Ascending aorta (tissue), 2 donors: ENCODE measurements at regions not wholly inside any gene's neighbourhood (a gene's known extent, or its start where the extent isn't known, plus 50 kb on each side); places are given as distances from the start of the nearest gene placed in this dataset.

Experiments
- DNase-seq, 2 donors: peaks; one replicate each; pipeline ENCODE4 v3.0.0-alpha.2; 2019; ENCODE audit warnings: low spot score in 2 of 2
- H3K27ac ChIP-seq, 2 donors: fragments of 200-600 bp; sonication (generic); one replicate each; pipeline ENCODE4 v1.5.1; 2016 to 2017; ENCODE audit warnings: mild to moderate bottlenecking in 1 of 2
- H3K27me3 ChIP-seq: fragments of 200-600 bp; sonication (generic); one replicate; pipeline ENCODE4 v1.5.1; 2017
- H3K36me3 ChIP-seq, 2 donors: fragments of 200-600 bp; sonication (generic); one replicate each; pipeline ENCODE4 v1.5.1; 2016
- H3K4me1 ChIP-seq, 2 donors: fragments of 200-600 bp; sonication (generic); one replicate each; pipeline ENCODE4 v1.5.1; 2016 to 2017; ENCODE audit warnings: mild to moderate bottlenecking in 1 of 2
- H3K4me3 ChIP-seq, 2 donors: fragments of 200-600 bp; sonication (generic); one replicate each; pipeline ENCODE4 v1.5.1; 2016 to 2017; ENCODE audit warnings: mild to moderate bottlenecking in 1 of 2
- H3K9me3 ChIP-seq, 2 donors: fragments of 200-600 bp; sonication (generic); one replicate each; pipeline ENCODE4 v1.5.1; 2016
- intact Hi-C: fragments of 100-400 bp; cut with DNase I; formaldehyde crosslinking; loops from one replicate; pipeline ENCODE4 v1.15.1; 2023
- TF ChIP-seq, protein P1 (sequence below), 3 experiments: fragments of 200-600 bp in 2 of 3; fragments of 450-650 bp in 1 of 3; sonication (generic) in 2 of 3; IDR thresholded peaks; one replicate each; pipeline ENCODE4 v1.5.1; 2016 to 2019; ENCODE audit warnings: antibody characterized with exemption in 3 of 3, mild to moderate bottlenecking in 1 of 3, moderate library complexity in 1 of 3

DNA sequence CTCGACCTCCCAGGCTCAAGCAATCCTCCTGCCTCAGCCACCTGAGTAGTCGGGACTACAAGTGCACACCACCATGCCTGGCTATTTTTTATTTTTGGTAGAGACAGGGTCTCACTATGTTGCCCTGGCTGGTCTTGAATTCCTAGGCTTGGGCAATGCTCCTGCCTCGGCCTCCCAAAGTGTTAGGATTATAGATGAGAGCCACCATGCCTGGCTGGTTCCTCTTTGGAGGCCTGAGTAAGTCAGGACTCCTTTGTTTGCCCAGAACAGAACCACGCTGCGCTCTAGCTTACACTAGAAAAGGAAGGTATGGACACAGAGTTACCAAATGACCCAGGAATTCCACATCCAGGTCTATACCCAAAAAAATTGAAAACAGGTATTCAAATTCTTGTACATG is 135.9 kb upstream of the SLC1A4 start:
- Histone ChIP-seq H3K36me3 (no peaks in the 10 kb centered on the region), H3K27ac (no peak overlapping the region)
- intact Hi-C loops: no loop called here

DNA sequence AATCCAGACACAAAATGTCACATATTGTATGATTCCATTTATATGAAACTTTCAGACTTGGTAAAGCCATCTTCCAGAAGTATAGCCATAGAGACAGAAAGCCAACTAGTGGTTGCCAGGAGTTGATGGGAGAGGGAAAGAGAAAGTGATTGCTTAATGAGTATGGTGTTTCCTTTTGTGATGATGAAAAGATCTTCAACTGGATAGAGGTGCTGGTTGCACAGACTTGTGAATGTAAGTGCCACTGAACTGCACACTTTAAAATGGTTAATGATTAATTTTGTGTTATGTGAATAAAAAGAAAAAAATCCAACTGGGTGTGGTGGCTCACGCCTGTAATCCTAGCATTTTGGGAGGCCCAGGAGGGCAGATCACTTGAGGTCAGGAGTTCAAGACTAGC is 135.3 kb upstream of the SLC1A4 start:
- no peak overlapping the region for H3K27ac ChIP-seq
- no peaks in the 10 kb centered on the region for H3K27me3 ChIP-seq
- no peaks in the 10 kb centered on the region for H3K36me3 ChIP-seq
- intact Hi-C loops: no loop called here
- TF ChIP-seq, protein P1, sequence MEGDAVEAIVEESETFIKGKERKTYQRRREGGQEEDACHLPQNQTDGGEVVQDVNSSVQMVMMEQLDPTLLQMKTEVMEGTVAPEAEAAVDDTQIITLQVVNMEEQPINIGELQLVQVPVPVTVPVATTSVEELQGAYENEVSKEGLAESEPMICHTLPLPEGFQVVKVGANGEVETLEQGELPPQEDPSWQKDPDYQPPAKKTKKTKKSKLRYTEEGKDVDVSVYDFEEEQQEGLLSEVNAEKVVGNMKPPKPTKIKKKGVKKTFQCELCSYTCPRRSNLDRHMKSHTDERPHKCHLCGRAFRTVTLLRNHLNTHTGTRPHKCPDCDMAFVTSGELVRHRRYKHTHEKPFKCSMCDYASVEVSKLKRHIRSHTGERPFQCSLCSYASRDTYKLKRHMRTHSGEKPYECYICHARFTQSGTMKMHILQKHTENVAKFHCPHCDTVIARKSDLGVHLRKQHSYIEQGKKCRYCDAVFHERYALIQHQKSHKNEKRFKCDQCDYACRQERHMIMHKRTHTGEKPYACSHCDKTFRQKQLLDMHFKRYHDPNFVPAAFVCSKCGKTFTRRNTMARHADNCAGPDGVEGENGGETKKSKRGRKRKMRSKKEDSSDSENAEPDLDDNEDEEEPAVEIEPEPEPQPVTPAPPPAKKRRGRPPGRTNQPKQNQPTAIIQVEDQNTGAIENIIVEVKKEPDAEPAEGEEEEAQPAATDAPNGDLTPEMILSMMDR (IDR thresholded peaks at IDR 0.05): no peak
- no peaks in the 10 kb centered on the region for H3K9me3 ChIP-seq
- H3K4me1 ChIP-seq: peaks cover 11 to 22% of the 10 kb centered on the region in 2 donors
- no peak overlapping the region for H3K4me3 ChIP-seq
- DNase-seq: no peak

More for the DNA sequence above, 135.9 kb upstream of the SLC1A4 start:
- no peak for DNase-seq
- Histone ChIP-seq H3K4me1 (peaks cover 7 to 16% of the 10 kb centered on the region in 2 donors), H3K9me3 (no peaks in the 10 kb centered on the region), H3K27me3 (no peaks in the 10 kb centered on the region), H3K4me3 (no peak overlapping the region)
- TF ChIP-seq, protein P1 (IDR thresholded peaks at IDR 0.05): no peak

DNA sequence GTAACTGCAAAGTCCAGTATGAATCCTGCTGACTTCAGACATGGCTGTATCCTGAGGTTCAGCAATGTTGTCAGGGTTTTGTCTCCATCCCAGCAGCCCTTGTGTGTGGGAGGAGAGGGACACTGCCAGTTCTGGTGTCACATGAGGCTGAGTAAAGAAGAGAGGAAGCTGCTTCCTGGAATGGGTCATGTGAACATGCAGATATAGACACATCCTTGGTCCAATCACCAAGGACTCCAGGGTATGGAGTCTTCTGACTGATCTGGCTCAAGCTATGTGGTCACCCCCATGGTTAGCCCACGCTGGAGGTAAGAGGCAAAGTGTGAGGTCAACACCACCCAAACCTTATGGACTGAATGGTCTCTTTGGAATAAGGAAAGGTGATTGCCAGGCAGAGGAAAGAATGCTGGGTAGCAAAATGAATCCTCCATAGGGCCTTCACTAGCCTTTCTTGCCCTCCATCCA is 134.4 kb upstream of the SLC1A4 start:
- intact Hi-C loops: no loop called here

DNA sequence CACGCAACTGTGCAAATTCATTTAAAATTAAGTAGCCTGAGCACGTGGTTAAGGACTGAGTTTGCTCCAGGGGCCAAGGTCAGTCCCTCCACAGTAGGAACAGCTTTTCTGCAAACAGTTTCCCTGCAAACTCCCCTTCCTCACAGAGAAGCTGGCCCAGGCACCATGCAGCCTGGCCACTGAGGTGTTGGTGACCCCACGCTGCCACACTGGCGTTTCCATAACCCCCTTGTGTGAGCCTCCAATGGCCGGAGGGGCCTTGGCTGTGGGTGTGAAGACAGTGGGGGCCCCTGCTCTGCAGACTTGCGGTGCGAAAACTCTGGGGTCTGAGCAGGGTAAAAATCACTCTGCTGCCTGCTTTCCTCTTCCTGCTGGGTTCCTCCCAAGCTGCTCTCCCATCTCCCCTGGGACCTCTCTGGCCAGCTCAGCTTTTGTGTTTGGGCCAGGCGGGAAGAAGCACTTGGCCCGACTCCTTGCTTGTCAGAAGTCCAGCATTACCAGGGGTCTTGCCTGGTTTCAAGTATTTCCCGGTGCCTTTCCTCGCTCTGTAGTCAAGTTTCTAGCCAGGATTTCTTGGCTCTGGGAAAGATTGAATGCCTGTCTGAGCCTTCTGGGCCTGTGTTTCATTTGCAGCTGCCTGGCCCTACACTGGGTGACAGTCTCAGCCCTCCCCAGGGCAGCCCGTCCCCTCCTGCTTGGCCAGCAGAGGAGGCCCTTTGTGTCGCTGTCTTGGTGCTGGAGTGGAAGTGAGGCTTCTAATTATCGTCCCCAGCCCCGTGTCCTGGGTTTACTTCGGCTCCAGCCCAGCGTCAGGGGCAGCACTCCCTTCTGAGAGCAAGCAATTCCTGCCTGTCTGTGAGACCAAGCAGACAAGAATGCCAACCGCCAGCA is 131.4 kb upstream of the SLC1A4 start:
- DNase-seq: peak in 1 of 2 donors; percentile 82
- no peaks in the 10 kb centered on the region for H3K36me3 ChIP-seq
- H3K4me3 ChIP-seq: peak overlapping the region in 1 of 2 donors; percentile 43
- TF ChIP-seq, protein P1 (IDR thresholded peaks at IDR 0.05): no peak
- H3K4me1 ChIP-seq: peaks cover 15 to 32% of the 10 kb centered on the region in 2 donors
- H3K27ac ChIP-seq: peak overlapping the region; percentile 93 to 94
- no peaks in the 10 kb centered on the region for H3K9me3 ChIP-seq
- no peaks in the 10 kb centered on the region for H3K27me3 ChIP-seq
- intact Hi-C loops: loop anchor here (2.0 kb wide), 1 partner anchor 205 kb away; the partner anchor contains the start of gene SERTAD2

More for the DNA sequence above, 134.4 kb upstream of the SLC1A4 start:
- H3K4me3 ChIP-seq: no peak overlapping the region
- no peaks in the 10 kb centered on the region for H3K27me3 ChIP-seq
- no peak overlapping the region for H3K27ac ChIP-seq
- no peak for DNase-seq
- no peaks in the 10 kb centered on the region for H3K9me3 ChIP-seq
- TF ChIP-seq, protein P1 (IDR thresholded peaks at IDR 0.05): no peak
- no peaks in the 10 kb centered on the region for H3K36me3 ChIP-seq
- peaks cover 15 to 31% of the 10 kb centered on the region in 2 donors for H3K4me1 ChIP-seq

DNA sequence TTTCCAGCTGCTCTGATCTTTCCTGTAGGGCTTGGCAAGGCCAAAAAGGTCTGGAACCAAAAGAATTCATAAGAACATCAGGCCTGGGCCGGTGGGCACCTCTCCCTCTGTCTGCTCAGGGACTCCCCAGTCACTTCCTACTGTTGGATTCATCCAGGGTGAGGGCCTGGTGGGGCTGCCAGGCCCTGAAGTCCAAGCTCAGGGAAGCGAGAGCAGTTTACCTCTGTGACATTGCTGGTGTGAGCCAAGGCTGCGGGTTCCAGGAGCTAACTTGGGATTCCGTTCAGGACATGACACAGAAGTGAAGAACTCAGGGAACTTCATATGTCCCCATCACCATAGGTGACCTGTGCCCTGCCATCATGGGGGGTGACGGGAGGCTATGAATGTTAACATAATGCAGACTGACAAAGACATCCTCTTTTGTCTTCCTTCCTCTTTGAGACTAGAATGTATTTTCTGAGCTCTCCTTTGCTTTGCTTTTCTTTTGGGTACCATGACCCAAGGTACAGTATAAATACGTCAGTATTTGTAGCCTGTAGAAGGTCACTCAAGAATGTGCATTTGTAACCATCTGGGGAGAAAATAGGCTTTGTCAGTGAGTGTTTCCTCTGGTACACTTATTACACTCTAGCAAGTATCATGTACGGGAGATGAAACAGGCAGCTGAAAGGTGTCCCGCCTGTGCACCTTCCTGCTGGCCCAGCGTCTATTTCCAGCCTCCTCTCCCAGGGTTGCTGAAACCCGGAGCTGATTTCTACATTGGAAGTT is 130.5 kb upstream of the SLC1A4 start:
- TF ChIP-seq, protein P1 (IDR thresholded peaks at IDR 0.05): no peak
- H3K27me3 ChIP-seq: no peaks in the 10 kb centered on the region
- DNase-seq: no peak
- H3K4me3 ChIP-seq: peak overlapping the region; percentile 50 to 74
- peak overlapping the region; percentile 93 to 94 for H3K27ac ChIP-seq
- H3K36me3 ChIP-seq: no peaks in the 10 kb centered on the region
- intact Hi-C loops: loop anchor here (1.0 to 2.0 kb wide), 2 partner anchors 107 to 206 kb away; partner anchors contain the start of gene SERTAD2
- no peaks in the 10 kb centered on the region for H3K9me3 ChIP-seq
- H3K4me1 ChIP-seq: peaks cover 15 to 32% of the 10 kb centered on the region in 2 donors
